Fibroblast of mammary gland (primary cell): ENCODE measurements at regions not wholly inside any gene's neighbourhood (a gene's known extent, or its start where the extent isn't known, plus 50 kb on each side); places are given as distances from the start of the nearest gene placed in this dataset.
A peak's percentile ranks its signal among the peaks of the same experiment; 100 is the strongest.

ENCODE experiments used
- DNase-seq: peaks from one replicate; pipeline ENCODE4 v3.0.0-alpha.2; 2010; ENCODE audit warnings: low read depth
- H3K4me3 ChIP-seq: 2 replicates; pipeline ENCODE4 v1.5.1; 2011; ENCODE audit warnings: low read depth, mild to moderate bottlenecking, low read length, moderate library complexity; ENCODE audit not compliant: control insufficient read depth
- TF ChIP-seq, protein P1 (sequence below): conservative IDR thresholded peaks from 2 replicates; pipeline ENCODE4 v1.5.1; 2011; ENCODE audit warnings: low read depth, low read length, inconsistent platforms; ENCODE audit not compliant: control insufficient read depth, insufficient read depth

GRCh38 chr11:93902921-93903320, 52.5 kb upstream of the VSTM5 start:
- H3K4me3 ChIP-seq: no peak overlapping the region
- TF ChIP-seq, protein P1, sequence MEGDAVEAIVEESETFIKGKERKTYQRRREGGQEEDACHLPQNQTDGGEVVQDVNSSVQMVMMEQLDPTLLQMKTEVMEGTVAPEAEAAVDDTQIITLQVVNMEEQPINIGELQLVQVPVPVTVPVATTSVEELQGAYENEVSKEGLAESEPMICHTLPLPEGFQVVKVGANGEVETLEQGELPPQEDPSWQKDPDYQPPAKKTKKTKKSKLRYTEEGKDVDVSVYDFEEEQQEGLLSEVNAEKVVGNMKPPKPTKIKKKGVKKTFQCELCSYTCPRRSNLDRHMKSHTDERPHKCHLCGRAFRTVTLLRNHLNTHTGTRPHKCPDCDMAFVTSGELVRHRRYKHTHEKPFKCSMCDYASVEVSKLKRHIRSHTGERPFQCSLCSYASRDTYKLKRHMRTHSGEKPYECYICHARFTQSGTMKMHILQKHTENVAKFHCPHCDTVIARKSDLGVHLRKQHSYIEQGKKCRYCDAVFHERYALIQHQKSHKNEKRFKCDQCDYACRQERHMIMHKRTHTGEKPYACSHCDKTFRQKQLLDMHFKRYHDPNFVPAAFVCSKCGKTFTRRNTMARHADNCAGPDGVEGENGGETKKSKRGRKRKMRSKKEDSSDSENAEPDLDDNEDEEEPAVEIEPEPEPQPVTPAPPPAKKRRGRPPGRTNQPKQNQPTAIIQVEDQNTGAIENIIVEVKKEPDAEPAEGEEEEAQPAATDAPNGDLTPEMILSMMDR: no peak
- DNase-seq: no peak

DNA sequence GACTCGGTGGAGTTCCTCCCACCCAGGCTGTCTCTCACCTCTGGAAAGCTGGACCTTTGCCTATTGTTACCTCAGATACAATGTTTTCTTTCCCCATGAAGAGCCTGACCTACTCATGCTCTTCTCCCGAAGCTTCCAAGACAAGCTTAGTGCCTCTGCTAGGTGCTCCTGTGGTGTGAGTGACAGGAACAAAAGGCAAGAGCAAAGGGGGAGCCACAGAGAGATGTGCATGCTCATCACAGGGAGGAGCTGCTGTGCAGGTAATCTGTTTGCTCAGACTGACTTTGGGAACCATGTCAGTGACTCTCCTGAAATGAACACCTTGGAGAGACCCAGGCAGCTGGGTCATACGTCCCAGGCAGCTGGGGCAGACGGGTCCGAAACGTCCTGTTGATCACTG, 53.6 kb upstream of the VSTM5 start:
- no peak for DNase-seq
- TF ChIP-seq, protein P1: no peak

DNA sequence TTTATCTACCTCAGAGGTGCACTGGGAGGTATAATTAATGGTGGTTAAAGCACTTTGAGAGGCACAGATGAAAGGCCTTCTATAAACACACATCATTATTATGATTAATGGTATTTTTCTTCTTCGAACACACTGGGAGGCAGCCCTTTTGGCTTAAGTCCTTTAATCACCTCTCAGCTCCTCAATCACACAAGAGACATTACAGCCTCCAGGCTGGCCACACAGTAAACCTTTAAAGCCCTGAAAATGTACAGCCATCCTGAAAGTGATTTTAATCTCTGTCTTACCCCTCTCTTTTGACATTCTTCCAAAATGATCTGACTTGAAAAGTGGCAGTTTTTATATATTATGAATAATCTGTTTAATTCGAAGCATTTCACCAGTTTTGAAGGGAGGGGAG, 54.3 kb upstream of the VSTM5 start:
- no peak overlapping the region for H3K4me3 ChIP-seq
- DNase-seq: no peak
- TF ChIP-seq, protein P1: no peak

More for the DNA sequence above, 53.6 kb upstream of the VSTM5 start:
- no peak overlapping the region for H3K4me3 ChIP-seq

DNA sequence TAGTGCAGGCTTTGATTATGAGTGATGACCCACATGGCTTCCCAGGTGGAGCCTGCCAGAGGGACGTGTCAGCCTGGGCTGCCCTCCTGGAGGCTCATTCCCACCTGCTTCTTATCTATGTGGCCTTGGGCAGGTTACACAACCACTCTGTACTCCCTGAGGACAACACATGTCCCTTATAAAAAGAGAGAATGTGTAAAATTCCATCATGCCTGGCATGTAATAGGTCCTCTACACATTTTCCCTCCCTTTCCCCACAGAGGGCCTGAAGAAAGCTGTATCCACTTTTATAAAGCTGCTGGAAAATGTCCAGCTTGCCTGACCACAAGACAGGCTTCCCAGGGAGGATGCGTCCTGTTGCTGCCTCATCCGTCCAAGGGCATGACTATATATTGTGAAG, 55.0 kb upstream of the VSTM5 start:
- no peak overlapping the region for H3K4me3 ChIP-seq
- DNase-seq: peak; percentile 86
- TF ChIP-seq, protein P1: no peak

DNA sequence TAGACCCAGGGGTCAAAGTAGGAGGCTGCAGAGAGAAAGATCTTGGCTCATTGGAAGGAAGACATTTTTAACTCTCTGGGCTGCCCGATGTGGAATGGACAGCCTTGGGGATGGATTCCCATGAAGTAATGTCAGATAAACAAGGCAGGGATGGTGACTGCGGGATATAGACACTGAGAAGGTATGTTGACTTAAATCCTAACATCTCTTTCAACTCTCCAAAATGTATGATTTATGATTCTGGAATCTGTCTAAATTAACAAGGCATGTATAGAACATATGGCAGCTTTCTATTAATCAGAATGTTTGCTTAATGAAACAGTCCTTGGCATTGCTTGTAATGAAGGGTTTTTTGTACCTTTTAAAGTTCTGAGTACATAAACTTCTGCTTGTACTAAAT, 56.1 kb upstream of the VSTM5 start:
- DNase-seq: peak; percentile 18
- TF ChIP-seq, protein P1: no peak
- H3K4me3 ChIP-seq: no peak overlapping the region

DNA sequence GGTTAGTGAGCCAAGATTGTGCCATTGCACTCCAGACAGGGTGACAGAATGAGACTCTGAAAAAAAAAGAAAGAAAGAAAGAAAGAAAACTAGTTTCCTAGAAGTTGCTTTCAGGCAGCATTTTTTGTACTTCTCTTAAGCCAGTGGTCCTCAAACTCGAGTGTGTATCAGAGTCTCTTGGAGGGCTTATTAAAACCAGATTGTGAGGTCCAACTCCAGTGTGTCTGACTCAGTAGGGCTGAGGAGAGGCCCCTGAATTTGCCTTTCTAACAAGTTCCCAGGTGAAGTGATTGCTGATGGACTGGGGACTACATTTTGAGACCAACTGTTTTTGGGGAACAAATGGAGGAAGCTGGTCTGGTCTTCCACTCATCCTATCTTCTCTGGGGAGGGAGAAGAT, 57.5 kb upstream of the VSTM5 start:
- peak; percentile 19 for DNase-seq
- TF ChIP-seq, protein P1: no peak
- H3K4me3 ChIP-seq: no peak overlapping the region

GRCh38 chr11:93908689-93909088, 58.3 kb upstream of the VSTM5 start:
- peak; percentile 77 for DNase-seq
- TF ChIP-seq, protein P1: no peak
- H3K4me3 ChIP-seq: no peak overlapping the region
